ENCODE measurements at regions not wholly inside any gene's neighbourhood (a gene's known extent, or its start where the extent isn't known, plus 50 kb on each side); places are given as distances from the start of the nearest gene placed in this dataset.

DNA sequence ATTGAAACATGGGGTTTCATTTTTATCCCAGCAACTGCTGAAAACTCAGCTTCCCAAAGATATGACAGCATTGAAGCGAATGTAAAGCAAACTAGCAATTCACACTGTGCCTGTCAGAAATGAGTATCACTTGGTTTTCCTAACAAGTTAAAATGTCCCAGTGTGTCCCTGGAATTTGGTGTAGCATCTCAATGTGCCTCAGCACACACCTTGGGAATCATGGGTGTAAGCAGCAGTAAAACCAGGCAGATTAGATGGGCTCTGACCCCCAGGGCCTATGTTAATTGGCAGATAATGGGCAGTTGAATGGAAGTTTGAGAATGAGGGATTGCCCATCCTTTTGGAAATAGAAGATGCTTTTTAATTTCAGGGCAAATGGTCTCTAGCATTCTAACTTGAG lies 784.9 kb upstream of the LRRC4C start:
- TF ChIP-seq, protein P1, sequence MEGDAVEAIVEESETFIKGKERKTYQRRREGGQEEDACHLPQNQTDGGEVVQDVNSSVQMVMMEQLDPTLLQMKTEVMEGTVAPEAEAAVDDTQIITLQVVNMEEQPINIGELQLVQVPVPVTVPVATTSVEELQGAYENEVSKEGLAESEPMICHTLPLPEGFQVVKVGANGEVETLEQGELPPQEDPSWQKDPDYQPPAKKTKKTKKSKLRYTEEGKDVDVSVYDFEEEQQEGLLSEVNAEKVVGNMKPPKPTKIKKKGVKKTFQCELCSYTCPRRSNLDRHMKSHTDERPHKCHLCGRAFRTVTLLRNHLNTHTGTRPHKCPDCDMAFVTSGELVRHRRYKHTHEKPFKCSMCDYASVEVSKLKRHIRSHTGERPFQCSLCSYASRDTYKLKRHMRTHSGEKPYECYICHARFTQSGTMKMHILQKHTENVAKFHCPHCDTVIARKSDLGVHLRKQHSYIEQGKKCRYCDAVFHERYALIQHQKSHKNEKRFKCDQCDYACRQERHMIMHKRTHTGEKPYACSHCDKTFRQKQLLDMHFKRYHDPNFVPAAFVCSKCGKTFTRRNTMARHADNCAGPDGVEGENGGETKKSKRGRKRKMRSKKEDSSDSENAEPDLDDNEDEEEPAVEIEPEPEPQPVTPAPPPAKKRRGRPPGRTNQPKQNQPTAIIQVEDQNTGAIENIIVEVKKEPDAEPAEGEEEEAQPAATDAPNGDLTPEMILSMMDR (IDR thresholded peaks at IDR 0.05), result no peak
- no peak for TF ChIP-seq POLR2A (IDR thresholded peaks at IDR 0.05)
- TF ChIP-seq EP300 (IDR thresholded peaks at IDR 0.05), result no peak

Data from stomach (tissue), 4 donors.